GM21528 (cell line): ENCODE measurements at regions not wholly inside any gene's neighbourhood (a gene's known extent, or its start where the extent isn't known, plus 50 kb on each side); places are given as distances from the start of the nearest gene placed in this dataset.
"Not testable (repeated sequence)": the region's sequence is repeated elsewhere in the genome, so short reads cannot be mapped to it uniquely, and the experiment has no call there.

ENCODE experiments used
- ATAC-seq: cut with Tn5 transposase; IDR thresholded peaks from one replicate; pipeline ENCODE4 v1.9.1; 2021; ENCODE audit warnings: mild to moderate bottlenecking, moderate library complexity; ENCODE audit not compliant: unreplicated experiment, low FRiP score

DNA sequence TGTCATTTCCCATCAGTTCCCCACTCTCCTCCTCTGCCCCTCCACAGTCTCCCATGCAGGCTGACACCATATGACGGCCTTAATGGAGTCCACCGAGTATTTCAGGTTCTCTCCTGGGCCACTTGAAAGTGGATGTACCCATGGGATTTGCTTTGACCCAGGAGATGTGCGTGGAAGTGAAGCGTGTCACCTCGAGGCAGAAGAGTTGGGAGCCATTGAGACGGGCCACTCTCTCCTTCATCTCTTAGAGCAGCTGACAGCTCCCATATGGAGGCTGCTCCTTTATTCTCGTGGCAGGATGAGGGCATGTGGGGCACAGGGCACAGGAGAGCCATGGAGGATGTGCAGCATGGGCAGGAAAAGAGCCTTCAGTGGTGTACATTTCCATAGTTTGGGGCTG lies 144.7 kb upstream of the CRYM start:
- ATAC-seq, result not testable (repeated sequence)

DNA sequence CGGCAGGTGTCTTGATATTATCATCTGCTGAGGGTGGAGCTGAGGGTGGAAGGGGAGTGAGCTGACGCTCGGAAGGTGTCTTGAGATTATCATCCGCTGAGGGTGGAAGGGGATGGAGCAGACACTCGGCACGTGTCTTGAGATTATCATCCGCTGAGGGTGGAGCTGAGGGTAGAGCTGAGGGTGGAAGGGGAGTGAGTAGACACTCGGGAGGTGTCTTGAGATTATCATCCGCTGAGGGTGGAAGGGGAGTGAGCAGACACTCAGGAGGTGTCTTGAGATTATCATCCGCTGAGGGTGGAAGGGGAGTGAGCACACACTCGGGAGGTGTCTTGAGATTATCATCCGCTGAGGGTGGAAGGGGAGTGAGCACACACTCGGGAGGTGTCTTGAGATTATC lies 126.6 kb upstream of the CRYM start:
- not testable (repeated sequence) for ATAC-seq

DNA sequence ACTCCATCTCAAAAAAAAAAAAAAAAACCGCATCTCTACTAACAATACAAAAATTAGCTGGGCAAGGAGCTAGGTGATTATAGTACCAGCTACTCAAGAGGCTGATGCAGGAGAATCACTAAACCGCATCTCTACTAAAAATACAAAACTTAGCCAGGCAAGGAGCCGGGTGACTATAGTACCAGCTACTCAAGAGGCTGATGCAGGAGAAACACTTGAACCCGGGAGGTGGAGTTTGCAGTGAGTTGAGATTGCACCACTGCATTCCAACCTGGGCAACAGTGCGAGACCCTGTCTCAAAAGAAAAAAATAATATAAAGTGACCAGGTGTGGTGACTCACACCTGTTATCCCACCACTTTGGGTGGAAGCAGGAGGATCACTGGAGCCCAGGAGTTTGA lies 119.8 kb upstream of the CRYM start:
- not testable (repeated sequence) for ATAC-seq

DNA sequence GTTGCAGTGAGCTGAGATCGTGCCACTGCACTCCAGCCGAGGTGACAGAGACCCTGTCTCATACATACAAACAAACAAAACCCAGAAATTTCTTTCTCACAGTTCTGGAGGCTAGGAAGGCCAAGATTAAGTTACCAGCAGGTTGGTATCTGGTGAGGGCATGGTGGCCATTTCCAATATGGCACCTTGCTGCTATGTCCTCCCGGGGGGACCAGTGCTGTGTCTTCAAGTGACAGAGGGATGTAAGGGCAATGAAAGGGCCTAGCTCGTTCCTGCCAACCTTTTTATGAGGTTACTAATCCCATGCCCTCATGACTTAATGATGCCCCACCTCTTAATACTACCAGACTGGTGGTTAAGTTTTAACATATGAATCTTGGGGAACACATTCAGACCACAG lies 118.5 kb upstream of the CRYM start:
- ATAC-seq, result not testable (repeated sequence)

DNA sequence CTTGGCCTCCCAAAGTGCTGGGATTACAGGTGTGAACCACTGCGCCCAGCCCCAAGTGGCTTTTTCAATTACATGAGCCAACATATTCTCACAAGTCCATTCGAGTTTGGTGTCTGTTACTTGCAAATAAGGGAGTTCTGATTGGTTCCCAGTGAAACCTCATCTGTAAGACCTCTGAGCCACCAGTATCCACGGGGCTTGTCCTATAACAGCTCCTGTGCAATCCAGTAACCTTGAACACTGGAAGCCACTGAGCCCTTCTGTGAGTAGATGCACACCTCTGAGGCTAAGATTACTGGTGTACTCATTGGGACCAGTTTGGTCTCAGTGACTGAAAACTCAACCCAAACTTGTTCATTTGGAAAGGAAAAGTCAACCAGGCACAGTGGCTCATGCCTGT lies 112.5 kb upstream of the CRYM start:
- ATAC-seq, result not testable (repeated sequence)

DNA sequence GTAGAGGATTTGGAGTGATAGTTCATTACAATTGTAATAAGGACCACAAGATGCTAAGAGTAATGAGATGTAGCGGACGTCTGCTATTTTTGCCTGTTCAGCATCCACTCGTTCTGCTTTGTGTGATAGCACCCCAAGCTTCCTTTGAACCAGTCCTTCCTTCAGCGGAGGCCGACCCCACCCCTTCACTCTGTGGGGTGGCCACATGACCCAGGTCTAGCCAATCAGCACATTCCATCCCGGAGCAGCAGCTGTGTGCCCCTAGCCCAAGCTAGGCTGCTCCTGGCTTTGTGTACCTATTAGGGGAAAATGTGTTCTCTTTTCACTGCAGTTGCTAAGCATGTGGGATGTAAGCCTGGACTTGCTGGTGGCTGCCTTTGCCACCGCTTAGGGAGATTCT lies 111.8 kb upstream of the CRYM start:
- not testable (repeated sequence) for ATAC-seq

DNA sequence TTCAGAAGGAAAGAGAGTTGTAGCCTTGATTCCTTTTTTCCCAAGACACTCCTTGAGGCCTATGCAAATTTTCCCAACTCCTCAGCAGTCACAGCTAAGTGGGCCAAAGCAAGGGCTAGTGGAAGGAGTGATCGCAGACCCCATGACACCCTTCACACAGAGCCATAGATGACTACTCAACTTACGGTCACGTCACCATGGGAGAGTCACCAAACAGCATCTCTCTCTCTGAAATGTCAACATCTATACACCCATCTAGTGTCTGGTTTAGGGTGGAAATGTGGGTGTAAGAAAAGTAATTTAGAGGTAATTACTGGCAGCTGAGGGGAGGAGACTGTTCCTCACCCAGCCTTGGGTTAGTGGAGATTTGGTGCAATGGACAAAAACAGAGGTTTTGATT lies 109.7 kb upstream of the CRYM start:
- ATAC-seq, result not testable (repeated sequence)

DNA sequence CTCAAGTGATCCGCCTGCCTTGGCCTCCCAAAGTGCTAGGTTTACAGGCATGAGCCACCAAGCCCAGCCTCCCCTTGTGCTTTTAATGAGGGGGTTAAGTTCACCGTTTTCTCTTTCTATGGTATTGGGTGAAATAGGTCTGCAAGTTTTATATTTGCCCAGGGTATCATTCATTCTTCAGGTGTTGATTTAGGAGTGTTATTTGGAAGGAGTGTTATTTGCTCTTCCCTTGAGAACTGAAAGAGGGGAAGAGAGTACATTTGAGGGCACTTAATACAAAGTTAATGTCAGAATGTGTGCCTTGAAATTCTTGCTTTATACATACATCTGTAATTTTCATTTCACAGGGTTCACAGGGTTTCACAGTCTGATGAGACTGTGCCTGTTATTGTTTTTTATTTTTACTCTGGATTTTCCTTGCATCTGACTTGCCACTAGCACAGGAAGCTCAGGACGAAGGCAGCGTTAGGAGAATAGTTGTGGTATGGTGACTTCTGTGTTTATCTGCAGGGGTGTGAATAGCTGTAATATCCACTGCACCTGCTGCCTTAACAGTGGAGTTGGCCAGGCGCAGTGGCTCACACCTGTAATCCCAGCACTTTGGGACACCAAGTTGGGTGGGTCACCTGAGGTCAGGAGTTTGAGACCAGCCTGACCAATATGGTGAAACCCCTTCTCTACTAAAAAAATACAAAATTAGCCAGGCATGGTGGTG lies 108.3 kb upstream of the CRYM start:
- not testable (repeated sequence) for ATAC-seq

DNA sequence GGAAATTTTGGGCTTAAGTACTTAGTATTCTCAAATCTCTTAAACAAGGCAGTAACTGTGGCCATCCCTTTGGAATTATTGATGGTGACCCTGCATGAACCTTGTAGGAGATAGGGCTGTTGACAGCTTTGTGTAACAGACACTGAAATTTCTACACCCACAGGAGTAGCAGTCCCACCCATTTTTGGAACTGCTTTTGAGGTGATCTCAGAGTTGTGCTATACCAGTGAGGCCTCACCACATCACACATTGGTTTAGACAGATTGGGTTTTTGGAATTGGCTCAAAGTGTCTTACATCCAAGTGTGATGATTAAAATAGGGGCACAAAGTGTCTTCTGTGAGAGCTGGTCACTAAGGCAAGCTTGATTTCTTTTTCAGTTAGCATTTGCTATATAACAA lies 105.6 kb upstream of the CRYM start:
- ATAC-seq, result not testable (repeated sequence)

DNA sequence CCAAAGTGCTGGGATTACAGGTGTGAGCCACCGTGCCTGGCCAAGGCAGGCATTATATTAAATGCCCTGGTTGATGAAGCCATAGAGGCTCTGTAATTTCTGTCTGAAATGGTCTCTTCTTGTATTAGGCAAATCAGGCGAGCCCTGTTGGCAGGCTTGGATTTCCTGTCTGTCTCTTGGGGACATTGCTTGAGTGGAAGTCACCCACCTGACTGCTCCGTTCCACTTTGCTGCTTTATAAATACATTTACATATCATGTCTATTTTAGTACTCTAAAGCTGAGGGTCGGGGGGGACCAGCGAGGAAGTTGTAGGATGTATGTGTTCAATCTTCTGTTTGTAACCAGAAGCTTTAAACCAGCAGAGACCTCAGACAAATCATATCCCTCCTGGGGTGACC lies 101.6 kb upstream of the CRYM start:
- ATAC-seq, result not testable (repeated sequence)

DNA sequence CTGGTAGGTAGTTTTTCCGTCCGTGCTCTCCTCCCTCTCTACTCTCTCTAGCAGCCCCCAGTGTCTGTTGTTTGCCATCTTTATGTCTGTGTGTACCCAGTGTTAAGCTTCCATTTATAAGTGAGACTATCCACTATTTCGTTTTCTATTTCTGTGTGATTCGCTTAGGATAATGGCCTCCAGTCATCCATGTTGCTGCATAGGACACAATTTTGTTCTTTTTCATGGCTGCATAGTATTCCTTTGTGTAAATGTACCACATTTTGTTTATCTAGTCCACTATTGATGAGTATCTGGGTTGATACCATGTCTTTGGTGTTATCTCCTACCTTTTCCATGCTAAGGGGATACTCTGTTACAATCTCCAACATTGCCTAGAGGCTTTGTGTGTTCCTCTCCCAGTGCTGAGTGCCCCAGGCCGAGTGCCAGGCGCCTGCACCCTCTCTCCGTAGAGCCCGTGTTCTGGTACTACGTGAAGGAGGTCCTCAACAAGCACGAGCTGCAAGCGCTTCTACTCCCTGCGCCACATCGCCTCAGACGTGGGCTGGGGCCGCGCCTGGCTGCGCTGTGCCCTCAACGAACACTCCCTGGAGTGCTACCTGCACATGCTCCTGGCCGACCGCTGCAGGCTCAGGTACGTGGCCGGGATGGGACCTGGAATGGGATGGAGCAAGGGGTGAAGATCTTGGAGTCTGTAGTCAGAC lies 98.3 kb upstream of the CRYM start:
- ATAC-seq, result not testable (repeated sequence)

DNA sequence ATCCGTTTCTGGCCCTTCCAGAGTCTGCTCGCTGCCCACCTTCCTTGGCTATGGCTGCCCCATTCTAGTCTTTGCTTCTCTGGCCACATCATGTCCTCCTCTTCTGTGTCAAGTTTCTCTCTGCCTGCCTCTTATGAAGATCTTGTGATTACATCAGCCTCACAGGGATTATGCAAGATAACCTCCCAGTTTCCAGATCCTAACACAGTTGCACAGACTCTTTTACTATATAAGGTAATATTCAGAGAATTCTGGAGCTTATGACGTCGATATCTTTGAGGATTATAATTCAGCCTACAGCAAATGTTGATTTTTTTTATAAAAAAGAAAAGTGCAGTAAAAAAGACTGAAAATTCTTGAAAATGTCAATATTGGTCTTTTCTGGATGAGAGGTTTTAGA lies 97.2 kb upstream of the CRYM start:
- ATAC-seq, result not testable (repeated sequence)

DNA sequence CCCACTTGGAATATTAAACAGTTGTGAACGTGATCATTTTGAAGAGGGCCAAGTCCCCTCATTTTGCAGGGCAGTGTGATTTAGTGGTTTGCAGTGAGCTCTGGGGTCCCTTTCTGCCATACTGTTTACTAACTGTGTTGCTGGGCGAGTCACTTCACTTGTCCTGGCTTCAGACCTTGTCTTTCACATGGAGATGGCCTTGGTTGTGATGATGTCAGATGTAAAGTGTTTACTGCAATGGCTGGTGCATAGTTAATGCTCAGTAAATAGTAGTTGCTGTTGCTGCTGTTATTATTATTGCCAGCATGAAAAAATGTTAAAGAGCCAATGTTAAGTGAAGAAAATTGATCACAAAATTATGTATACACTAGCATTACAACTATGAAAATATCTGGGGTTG lies 95.4 kb upstream of the CRYM start:
- ATAC-seq, result not testable (repeated sequence)

DNA sequence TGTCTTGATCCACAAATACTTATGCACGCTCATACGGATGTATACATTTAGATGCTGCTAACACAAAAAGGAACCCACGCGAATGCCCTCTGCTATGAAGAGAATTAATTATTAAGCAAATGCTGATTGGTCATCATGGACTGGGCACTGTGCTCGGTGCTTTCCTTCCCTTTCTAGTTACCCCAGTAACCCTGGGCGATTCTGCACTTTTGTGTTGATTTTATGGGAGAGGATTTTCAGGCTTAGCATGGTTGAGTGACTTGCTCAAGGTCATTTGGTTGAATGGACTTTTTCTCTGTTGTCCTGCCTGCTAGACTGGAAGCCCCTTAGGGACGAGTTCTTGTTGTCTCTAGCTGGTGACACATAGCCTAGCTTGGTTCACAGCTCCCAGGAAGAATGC lies 94.8 kb upstream of the CRYM start:
- not testable (repeated sequence) for ATAC-seq

DNA sequence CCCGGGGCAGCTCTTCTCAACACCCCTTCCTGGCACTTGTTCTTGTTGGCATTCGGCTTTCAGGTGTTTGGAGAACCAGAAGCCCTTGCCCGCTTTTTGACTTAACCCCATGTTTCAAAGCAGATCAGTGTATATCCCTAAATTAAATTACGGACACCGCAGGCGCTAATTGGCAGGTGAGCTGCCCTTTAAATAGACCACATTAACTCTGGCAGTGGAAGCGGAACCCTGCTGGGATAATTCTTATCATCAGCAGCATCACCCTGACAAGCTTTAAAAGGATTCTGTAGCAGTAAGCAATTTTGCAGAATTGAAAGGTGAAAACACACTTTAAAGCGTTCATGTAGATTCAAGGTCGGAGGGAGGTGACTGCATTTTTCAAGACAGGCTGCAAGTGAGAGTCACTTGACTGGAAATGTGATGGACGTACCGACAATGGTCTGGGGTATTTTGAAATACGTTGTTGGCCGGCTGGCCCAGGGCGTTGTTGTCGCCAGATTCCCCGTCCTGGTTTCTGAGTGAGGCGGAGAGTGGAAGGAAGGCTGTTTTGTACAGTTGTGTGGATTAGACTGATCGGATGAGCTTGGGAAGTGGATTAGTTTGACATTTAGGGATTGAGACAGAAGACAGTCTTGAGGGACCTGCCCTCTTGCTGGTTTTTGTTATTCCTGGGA lies 94.2 kb upstream of the CRYM start:
- ATAC-seq, result not testable (repeated sequence)

DNA sequence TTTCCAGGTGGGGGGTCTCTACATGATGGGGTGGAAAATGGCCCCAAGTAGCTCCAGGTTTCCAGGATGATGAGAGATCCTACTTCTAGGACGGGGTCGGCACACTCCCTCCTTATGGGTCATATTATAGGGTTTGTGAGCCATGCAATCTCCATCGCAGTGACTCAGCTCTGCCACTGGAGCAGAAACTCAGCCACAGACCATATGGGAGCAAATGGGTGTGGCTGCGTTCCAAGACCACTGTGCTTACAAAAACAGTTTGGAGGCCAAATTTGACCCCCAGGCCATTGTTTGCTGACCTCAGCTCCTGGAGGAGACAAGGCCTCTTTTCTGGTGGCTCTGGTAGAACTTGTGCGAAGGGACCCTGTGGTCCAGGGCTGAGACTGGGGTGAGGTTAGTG lies 92.7 kb upstream of the CRYM start:
- not testable (repeated sequence) for ATAC-seq

DNA sequence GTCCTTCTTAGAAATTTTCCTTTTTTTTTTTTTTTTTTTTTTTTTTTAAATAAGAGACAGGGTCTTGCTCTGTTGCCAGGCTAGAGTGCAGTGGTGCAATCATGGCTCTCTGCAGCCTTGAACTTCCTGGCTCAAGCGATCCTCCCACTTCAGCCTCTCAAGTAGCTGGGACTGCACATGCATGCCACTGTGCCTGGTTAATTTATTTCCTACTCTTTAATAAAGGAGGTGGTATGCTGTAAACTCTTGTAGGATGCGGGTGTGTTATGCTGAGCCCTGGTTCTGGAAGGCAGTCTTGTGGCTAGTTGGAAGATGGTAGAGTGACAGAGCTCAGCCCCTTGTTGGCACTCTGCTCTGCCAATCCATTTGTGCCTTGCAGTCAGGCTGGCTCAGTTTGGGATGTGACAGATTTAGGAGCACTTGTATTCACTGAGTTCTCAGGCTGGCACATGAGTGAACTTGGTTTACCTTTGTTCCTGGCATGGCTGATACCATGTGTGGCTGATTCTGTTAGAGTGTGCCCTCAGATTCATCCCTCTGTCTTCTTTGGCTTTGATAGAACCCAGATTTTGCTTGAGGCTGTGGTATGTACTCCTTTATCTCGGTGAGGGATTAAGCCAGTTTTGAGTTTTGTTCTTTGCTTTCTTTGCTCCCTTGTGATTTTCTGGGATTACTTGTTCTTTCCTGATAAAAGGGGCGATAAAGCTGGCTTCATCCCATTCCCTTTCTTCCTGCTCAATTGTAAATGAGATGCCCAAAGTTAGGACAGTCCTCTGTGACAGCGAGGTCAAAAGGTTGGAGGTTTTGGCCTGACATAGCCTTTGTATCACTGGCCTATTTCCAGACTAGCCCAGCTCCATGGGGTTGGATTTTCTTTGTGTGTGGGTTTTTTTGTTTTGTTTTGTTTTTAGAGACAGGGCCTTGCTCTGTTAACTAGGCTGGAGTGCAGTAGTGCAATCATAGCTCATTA lies 91.2 kb upstream of the CRYM start:
- not testable (repeated sequence) for ATAC-seq

DNA sequence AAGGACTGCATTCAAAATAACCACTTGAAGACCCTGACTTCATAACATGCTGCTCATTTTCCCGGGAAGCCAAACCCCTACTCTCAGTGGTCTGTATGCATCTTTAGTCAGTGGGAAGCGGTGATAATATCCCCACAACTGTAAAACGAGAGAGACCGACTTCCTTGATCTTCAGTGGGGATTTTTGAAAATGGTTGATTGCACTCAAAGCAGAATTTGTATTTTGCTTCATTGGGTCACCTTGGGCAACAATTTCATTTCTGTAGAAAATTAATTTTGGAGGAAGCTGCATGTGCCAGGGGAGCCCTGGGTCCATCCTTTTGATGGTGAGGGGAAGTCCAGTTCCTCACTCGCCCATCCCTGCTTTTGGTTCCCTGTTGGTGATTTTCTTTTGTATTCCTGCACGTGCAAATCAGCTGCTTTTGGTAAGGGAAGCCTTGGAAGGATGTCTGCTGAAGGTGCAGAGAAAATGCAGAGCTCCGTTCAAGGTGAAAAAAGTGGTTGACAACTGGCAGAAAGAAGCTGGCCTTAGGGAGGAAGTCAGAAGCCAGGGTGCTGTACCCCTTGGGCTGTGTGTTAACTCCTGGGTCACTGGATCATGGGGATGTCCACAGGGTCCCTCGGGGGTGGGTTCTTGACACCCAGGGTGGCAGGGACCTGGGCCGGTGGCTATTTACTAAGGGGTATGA lies 89.8 kb upstream of the CRYM start:
- not testable (repeated sequence) for ATAC-seq

DNA sequence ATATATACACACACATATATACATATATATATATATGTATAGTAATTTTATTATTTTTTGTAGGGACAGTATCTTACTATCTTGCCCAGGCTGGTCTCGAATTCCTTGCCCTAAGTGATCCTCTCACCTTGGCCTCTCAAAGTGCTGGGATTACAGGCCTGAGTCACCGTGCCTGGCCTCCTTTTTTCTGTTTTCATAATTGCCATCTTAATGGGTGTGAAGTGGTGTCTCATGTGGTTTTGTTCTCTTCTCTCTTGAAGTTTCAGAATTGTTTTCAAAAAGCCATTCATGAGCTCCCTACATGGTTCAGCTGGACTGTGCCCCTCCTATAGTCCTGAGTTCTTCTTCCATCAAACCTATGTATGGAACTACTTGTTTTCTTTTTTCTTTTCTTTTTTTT lies 88.9 kb upstream of the CRYM start:
- peak; percentile 40 for ATAC-seq

DNA sequence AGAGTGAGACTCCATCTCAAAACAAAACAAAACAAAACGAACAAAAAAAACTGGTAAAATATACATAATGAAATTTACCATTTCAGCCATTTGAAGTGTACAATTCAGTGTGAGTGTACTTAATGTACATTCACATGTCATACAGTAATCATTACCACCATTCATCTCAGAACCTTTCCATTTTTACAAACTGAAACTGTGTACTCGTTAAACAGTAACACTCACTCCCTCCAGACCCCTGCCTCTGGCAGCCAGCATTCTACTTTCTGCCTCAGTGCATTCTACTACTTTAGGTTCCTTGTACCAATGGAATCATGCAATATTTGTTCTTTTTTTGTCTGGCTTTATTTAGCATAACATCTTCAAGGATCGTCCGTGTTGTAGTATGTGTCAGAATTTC lies 87.5 kb upstream of the CRYM start:
- ATAC-seq, result not testable (repeated sequence)
